Stimulated activated memory B cell treated with anti-CD40 and anti-IgM and Interleukin-4, amounts not matched to agents 10 μg/mL and 1 μg/mL and 100 μg/mL, for 72 hours (primary cell): ENCODE measurements at regions not wholly inside any gene's neighbourhood (a gene's known extent, or its start where the extent isn't known, plus 50 kb on each side); places are given as distances from the start of the nearest gene placed in this dataset.

Experiments
- ATAC-seq: fragments of 150-1000 bp; cut with Tn5 transposase; 2 replicates; pipeline ENCODE4 v1.10.0; 2021
- H3K27ac Mint-ChIP-seq: one replicate; pipeline ENCODE4 v1.8.0; 2022; ENCODE audit warnings: mild to moderate bottlenecking, mixed read lengths
- H3K27me3 Mint-ChIP-seq: one replicate; pipeline ENCODE4 v1.8.0; 2022; ENCODE audit warnings: mixed read lengths
- H3K36me3 Mint-ChIP-seq: one replicate; pipeline ENCODE4 v1.8.0; 2022; ENCODE audit warnings: mixed read lengths
- H3K4me1 Mint-ChIP-seq: one replicate; pipeline ENCODE4 v1.8.0; 2022; ENCODE audit warnings: mixed read lengths
- H3K4me3 Mint-ChIP-seq: one replicate; pipeline ENCODE4 v1.8.0; 2022; ENCODE audit warnings: mild to moderate bottlenecking, moderate library complexity, mixed read lengths
- H3K9me3 Mint-ChIP-seq: one replicate; pipeline ENCODE4 v1.8.0; 2022; ENCODE audit warnings: mixed read lengths

- no peaks in the 10 kb centered on the region for H3K4me1 Mint-ChIP-seq
- no peak overlapping the region for H3K4me3 Mint-ChIP-seq
- peaks cover 8% of the 10 kb centered on the region for H3K9me3 Mint-ChIP-seq
- no peaks in the 10 kb centered on the region for H3K36me3 Mint-ChIP-seq
- no peak for ATAC-seq
- no peaks in the 10 kb centered on the region for H3K27me3 Mint-ChIP-seq
- H3K27ac Mint-ChIP-seq: no peak overlapping the region
These were observed 1643.4 kb upstream of the MIR17HG start for GRCh38 chr13:89704040-89704439.

- no peak overlapping the region for H3K4me3 Mint-ChIP-seq
- H3K27me3 Mint-ChIP-seq: no peaks in the 10 kb centered on the region
- H3K4me1 Mint-ChIP-seq: no peaks in the 10 kb centered on the region
- ATAC-seq: no peak
- no peaks in the 10 kb centered on the region for H3K36me3 Mint-ChIP-seq
- no peak overlapping the region for H3K27ac Mint-ChIP-seq
- peaks cover 8% of the 10 kb centered on the region for H3K9me3 Mint-ChIP-seq
These were observed 1639.5 kb upstream of the MIR17HG start for GRCh38 chr13:89708013-89708412.

DNA sequence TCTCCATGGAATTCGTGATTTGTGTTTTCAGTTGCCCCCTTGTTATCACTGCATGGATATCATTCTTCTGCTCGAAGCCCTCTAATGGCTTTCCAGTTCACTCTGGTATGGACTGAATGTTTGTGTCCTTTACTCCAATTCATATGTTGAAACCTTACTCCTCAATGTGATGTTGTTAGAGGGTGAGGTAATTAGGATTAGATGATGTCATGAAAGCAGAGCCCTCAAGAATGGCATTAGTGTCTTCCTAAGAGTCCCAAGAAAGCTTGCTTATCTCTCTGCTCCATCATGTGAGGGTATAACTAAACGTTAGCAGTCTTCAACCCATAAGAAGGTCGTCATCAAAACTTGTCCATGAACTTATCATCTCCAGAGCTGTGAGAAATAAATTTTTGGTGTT, 1626.3 kb upstream of the MIR17HG start:
- no peak for ATAC-seq
- Mint-ChIP-seq H3K27me3 (no peaks in the 10 kb centered on the region), H3K9me3 (peaks cover 17% of the 10 kb centered on the region), H3K36me3 (no peaks in the 10 kb centered on the region), H3K4me3 (no peak overlapping the region), H3K4me1 (no peaks in the 10 kb centered on the region), H3K27ac (no peak overlapping the region)

- no peaks in the 10 kb centered on the region for H3K27me3 Mint-ChIP-seq
- peaks cover 10% of the 10 kb centered on the region for H3K9me3 Mint-ChIP-seq
- no peaks in the 10 kb centered on the region for H3K36me3 Mint-ChIP-seq
- no peak overlapping the region for H3K27ac Mint-ChIP-seq
- H3K4me3 Mint-ChIP-seq: no peak overlapping the region
- no peaks in the 10 kb centered on the region for H3K4me1 Mint-ChIP-seq
- ATAC-seq: no peak
These were observed 1620.6 kb upstream of the MIR17HG start for GRCh38 chr13:89726690-89727435.

- H3K27ac Mint-ChIP-seq: no peak overlapping the region
- no peak overlapping the region for H3K4me3 Mint-ChIP-seq
- H3K27me3 Mint-ChIP-seq: no peaks in the 10 kb centered on the region
- no peaks in the 10 kb centered on the region for H3K4me1 Mint-ChIP-seq
- no peaks in the 10 kb centered on the region for H3K36me3 Mint-ChIP-seq
- ATAC-seq: no peak
- no peaks in the 10 kb centered on the region for H3K9me3 Mint-ChIP-seq
These were observed 1613.7 kb upstream of the MIR17HG start for GRCh38 chr13:89733829-89734228.

- Mint-ChIP-seq H3K4me3 (no peak overlapping the region), H3K27me3 (no peaks in the 10 kb centered on the region), H3K4me1 (no peaks in the 10 kb centered on the region), H3K27ac (no peak overlapping the region), H3K36me3 (no peaks in the 10 kb centered on the region), H3K9me3 (no peaks in the 10 kb centered on the region)
- no peak for ATAC-seq
These were observed 1610.4 kb upstream of the MIR17HG start for GRCh38 chr13:89737051-89737450.

GRCh38 chr13:89738072-89738471, 1609.4 kb upstream of the MIR17HG start:
- no peaks in the 10 kb centered on the region for H3K4me1 Mint-ChIP-seq
- no peak for ATAC-seq
- H3K9me3 Mint-ChIP-seq: no peaks in the 10 kb centered on the region
- no peak overlapping the region for H3K4me3 Mint-ChIP-seq
- no peaks in the 10 kb centered on the region for H3K36me3 Mint-ChIP-seq
- H3K27me3 Mint-ChIP-seq: no peaks in the 10 kb centered on the region
- no peak overlapping the region for H3K27ac Mint-ChIP-seq

DNA sequence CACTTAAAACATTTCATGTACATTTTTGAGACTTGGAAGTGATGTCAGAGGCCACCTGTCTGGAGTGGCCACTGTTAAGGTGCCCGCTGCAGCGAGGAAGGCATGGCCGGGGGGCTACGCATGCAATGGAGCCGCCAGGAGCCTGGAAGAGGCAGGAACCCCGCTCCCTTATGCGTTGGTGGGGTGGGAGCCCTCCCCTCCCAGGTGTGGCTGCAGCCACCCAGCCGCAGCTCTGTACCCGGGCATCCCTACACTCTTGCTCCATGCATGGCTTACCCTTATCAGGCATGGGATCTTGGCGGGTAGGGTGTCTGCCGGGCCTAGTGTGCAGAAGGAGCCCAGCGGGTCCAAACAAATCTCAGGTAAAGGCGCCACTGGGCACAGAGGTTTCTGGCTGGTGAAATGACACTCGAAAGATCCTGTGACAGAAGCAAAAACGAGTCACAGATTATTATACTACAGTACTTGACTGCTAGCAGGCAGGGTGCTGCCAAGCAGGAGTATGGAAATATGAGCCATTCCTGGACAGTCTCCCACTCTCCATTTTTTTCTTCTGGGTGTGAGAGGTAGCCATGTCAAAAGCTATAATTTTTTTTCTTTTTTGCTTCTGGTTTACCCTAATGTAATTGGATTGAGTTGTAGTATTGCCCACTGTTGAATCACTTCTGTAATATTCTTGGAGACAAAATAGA, 1606.3 kb upstream of the MIR17HG start:
- Mint-ChIP-seq H3K36me3 (no peaks in the 10 kb centered on the region), H3K4me1 (no peaks in the 10 kb centered on the region), H3K27me3 (no peaks in the 10 kb centered on the region), H3K9me3 (no peaks in the 10 kb centered on the region), H3K4me3 (no peak overlapping the region), H3K27ac (no peak overlapping the region)
- no peak for ATAC-seq

DNA sequence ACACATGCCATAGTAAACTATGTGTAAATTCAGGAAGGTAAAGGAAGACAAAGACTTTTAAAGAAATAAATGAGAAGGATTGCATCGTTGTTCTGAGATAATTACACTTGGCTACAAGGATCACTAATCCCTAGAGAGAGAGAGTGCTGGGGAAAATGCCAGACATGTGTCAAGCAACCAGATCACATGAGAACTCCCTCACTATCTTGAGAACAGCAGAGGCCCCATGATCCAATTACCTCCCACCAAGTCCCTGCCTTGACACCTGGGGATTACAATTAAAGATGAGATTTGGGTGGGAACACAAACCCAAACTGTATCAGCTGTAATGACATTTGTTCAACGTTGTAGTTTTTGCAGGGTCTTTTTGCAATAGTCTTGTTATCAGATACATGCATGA, 1600.9 kb upstream of the MIR17HG start:
- H3K4me1 Mint-ChIP-seq: no peaks in the 10 kb centered on the region
- no peaks in the 10 kb centered on the region for H3K36me3 Mint-ChIP-seq
- H3K4me3 Mint-ChIP-seq: no peak overlapping the region
- H3K27me3 Mint-ChIP-seq: no peaks in the 10 kb centered on the region
- no peaks in the 10 kb centered on the region for H3K9me3 Mint-ChIP-seq
- no peak for ATAC-seq
- H3K27ac Mint-ChIP-seq: no peak overlapping the region

DNA sequence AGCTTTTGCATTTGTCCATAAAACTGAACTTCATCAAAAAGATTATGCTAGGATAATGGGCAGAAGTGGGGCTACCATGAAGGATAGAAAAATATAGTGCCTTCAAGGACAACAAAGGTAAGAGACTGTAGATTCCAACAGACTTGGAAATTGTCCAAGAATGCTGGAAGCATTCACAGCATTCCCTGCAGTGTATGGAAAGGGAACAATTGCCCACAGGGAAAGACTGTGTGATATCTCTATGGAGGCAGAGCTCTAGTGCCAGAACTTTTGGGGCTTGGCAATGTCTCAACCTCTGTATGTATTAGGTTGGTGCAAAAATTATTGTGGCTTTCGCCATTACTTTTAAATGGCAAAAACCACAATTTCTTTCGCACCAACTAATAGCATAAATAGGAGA, 1598.8 kb upstream of the MIR17HG start:
- Mint-ChIP-seq H3K27me3 (no peaks in the 10 kb centered on the region), H3K9me3 (no peaks in the 10 kb centered on the region), H3K36me3 (no peaks in the 10 kb centered on the region), H3K27ac (no peak overlapping the region), H3K4me1 (no peaks in the 10 kb centered on the region), H3K4me3 (no peak overlapping the region)
- ATAC-seq: no peak

- H3K27me3 Mint-ChIP-seq: no peaks in the 10 kb centered on the region
- no peaks in the 10 kb centered on the region for H3K9me3 Mint-ChIP-seq
- no peaks in the 10 kb centered on the region for H3K36me3 Mint-ChIP-seq
- no peak overlapping the region for H3K27ac Mint-ChIP-seq
- H3K4me3 Mint-ChIP-seq: no peak overlapping the region
- ATAC-seq: no peak
- no peaks in the 10 kb centered on the region for H3K4me1 Mint-ChIP-seq
These were observed 1597.6 kb upstream of the MIR17HG start for GRCh38 chr13:89749888-89750287.

- ATAC-seq: no peak
- Mint-ChIP-seq H3K27me3 (no peaks in the 10 kb centered on the region), H3K4me3 (no peak overlapping the region), H3K36me3 (no peaks in the 10 kb centered on the region), H3K27ac (no peak overlapping the region), H3K4me1 (no peaks in the 10 kb centered on the region), H3K9me3 (no peaks in the 10 kb centered on the region)
These were observed 1597.1 kb upstream of the MIR17HG start for GRCh38 chr13:89750371-89750770.

- H3K4me1 Mint-ChIP-seq: no peaks in the 10 kb centered on the region
- no peak for ATAC-seq
These were observed 1596.0 kb upstream of the MIR17HG start for GRCh38 chr13:89751432-89751930.

GRCh38 chr13:89752394-89752793, 1595.1 kb upstream of the MIR17HG start:
- peaks cover 3% of the 10 kb centered on the region for H3K9me3 Mint-ChIP-seq
- no peak overlapping the region for H3K4me3 Mint-ChIP-seq
- no peak overlapping the region for H3K27ac Mint-ChIP-seq
- no peaks in the 10 kb centered on the region for H3K4me1 Mint-ChIP-seq
- H3K27me3 Mint-ChIP-seq: no peaks in the 10 kb centered on the region
- no peak for ATAC-seq
- no peaks in the 10 kb centered on the region for H3K36me3 Mint-ChIP-seq

More at GRCh38 chr13:89751432-89751930, 1596.0 kb upstream of the MIR17HG start:
- Mint-ChIP-seq H3K27ac (no peak overlapping the region), H3K36me3 (no peaks in the 10 kb centered on the region), H3K4me3 (no peak overlapping the region), H3K27me3 (no peaks in the 10 kb centered on the region), H3K9me3 (peaks cover 3% of the 10 kb centered on the region)

- H3K9me3 Mint-ChIP-seq: peaks cover 6% of the 10 kb centered on the region
- H3K36me3 Mint-ChIP-seq: no peaks in the 10 kb centered on the region
- H3K27ac Mint-ChIP-seq: no peak overlapping the region
- peak; percentile 65 for ATAC-seq
- no peak overlapping the region for H3K4me3 Mint-ChIP-seq
- no peaks in the 10 kb centered on the region for H3K4me1 Mint-ChIP-seq
- no peaks in the 10 kb centered on the region for H3K27me3 Mint-ChIP-seq
These were observed 1591.6 kb upstream of the MIR17HG start for GRCh38 chr13:89755729-89756492.
